Esophagus squamous epithelium (tissue), 5 donors: ENCODE measurements at regions not wholly inside any gene's neighbourhood (a gene's known extent, or its start where the extent isn't known, plus 50 kb on each side); places are given as distances from the start of the nearest gene placed in this dataset.

Experiments used
- DNase-seq: peaks from one replicate; lab custom pipeline; 2025; lab: John Stamatoyannopoulos, UW
- H3K27ac ChIP-seq, 4 donors: fragments of 200-600 bp; sonication (generic); one replicate each; pipeline ENCODE4 v1.5.1; 2016 to 2019; ENCODE audit warnings: mild to moderate bottlenecking in 1 of 4
- H3K27me3 ChIP-seq, 4 donors: fragments of 200-600 bp; sonication (generic); 1 replicate in 3 of 4; 2 replicates in 1 of 4; pipeline versions ENCODE4 v1.5.1 to v1.6.0; 2017 to 2021; ENCODE audit warnings: antibody characterized with exemption in 1 of 4
- H3K36me3 ChIP-seq, 3 donors: fragments of 200-600 bp; sonication (generic); one replicate each; pipeline ENCODE4 v1.5.1; 2016 to 2019
- H3K4me1 ChIP-seq, 3 donors: fragments of 200-600 bp; sonication (generic); one replicate each; pipeline ENCODE4 v1.5.1; 2017 to 2019
- H3K4me3 ChIP-seq, 4 donors: fragments of 200-600 bp; sonication (generic); 1 replicate in 3 of 4; 2 replicates in 1 of 4; pipeline ENCODE4 v1.5.1; 2016 to 2019; ENCODE audit warnings: mild to moderate bottlenecking in 2 of 4, moderate library complexity in 1 of 4
- H3K9me3 ChIP-seq, 3 donors: fragments of 200-600 bp; sonication (generic); one replicate each; pipeline ENCODE4 v1.5.1; 2016 to 2019
- POLR2A ChIP-seq, 4 donors: fragments of 450-650 bp; IDR thresholded peaks; one replicate each; pipeline ENCODE4 v1.6.1; 2017; ENCODE audit warnings: antibody characterized with exemption in 4 of 4, mild to moderate bottlenecking in 4 of 4, moderate library complexity in 3 of 4
- WGBS, 2 donors: methylation state at CpG; one replicate each; pipeline ENCODE4 v1.1.5; 2018; 5-methylcytosine and 5-hydroxymethylcytosine counted together
- intact Hi-C: fragments of 100-400 bp; cut with DNase I; formaldehyde crosslinking; loops from one replicate; pipeline ENCODE4 v1.15.0; 2022
- TF ChIP-seq, protein P1 (sequence below), 6 experiments: fragments of 450-650 bp in 4 of 6; fragments of 200-600 bp in 2 of 6; sonication (generic) in 2 of 6; IDR thresholded peaks; one replicate each; pipeline ENCODE4 v1.5.1; 2016 to 2019; ENCODE audit warnings: antibody characterized with exemption in 6 of 6, mild to moderate bottlenecking in 4 of 6, moderate library complexity in 4 of 6
- donor health status: DM: yes; HTN: yes; CAD: no.

DNA sequence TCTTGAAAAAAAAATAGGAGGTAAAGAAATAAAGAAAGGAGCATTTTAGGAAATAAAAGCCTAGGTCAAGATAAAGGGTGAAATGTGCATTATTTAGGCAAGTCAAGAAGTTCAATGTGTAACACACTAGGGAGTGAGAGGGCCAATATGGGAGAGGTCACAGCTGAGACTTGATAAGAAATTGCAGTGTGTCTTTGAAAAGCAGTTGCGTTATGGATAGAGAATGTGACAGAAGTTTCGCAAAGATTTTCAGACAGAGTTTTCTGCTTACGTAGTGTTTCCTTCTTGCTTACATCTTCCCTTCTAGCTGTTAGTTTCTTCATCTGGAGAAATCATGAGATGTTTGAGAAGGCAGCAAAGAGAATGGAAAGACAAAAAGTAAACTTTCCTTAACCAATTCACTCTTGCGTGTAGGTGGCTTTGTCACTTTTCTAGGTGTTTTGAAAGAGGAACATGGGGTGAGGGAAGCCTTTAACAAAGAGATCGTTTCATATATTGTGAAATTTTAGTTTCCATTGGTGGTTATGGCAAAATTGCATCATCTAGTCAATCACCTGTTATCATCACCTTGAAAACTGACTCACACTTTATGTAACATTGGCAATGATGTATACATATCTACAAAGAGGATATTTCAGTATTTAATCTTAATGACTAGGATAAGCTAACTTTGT, 975.5 kb downstream of the OLFM4 start:
- no peak overlapping the region for H3K4me3 ChIP-seq
- no peaks in the 10 kb centered on the region for H3K36me3 ChIP-seq
- TF ChIP-seq, protein P1, sequence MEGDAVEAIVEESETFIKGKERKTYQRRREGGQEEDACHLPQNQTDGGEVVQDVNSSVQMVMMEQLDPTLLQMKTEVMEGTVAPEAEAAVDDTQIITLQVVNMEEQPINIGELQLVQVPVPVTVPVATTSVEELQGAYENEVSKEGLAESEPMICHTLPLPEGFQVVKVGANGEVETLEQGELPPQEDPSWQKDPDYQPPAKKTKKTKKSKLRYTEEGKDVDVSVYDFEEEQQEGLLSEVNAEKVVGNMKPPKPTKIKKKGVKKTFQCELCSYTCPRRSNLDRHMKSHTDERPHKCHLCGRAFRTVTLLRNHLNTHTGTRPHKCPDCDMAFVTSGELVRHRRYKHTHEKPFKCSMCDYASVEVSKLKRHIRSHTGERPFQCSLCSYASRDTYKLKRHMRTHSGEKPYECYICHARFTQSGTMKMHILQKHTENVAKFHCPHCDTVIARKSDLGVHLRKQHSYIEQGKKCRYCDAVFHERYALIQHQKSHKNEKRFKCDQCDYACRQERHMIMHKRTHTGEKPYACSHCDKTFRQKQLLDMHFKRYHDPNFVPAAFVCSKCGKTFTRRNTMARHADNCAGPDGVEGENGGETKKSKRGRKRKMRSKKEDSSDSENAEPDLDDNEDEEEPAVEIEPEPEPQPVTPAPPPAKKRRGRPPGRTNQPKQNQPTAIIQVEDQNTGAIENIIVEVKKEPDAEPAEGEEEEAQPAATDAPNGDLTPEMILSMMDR (IDR thresholded peaks at IDR 0.05), result no peak
- TF ChIP-seq POLR2A (IDR thresholded peaks at IDR 0.05), result no peak
- H3K27ac ChIP-seq, result no peak overlapping the region
- no peaks in the 10 kb centered on the region for H3K4me1 ChIP-seq
- H3K27me3 ChIP-seq, result no peaks in the 10 kb centered on the region
- no peaks in the 10 kb centered on the region for H3K9me3 ChIP-seq
- intact Hi-C loops, result no loop called here
- 51 to 63% methylated on average over 5 of the region's 5 CpGs for WGBS, 2 donors
- DNase-seq, result no peak

DNA sequence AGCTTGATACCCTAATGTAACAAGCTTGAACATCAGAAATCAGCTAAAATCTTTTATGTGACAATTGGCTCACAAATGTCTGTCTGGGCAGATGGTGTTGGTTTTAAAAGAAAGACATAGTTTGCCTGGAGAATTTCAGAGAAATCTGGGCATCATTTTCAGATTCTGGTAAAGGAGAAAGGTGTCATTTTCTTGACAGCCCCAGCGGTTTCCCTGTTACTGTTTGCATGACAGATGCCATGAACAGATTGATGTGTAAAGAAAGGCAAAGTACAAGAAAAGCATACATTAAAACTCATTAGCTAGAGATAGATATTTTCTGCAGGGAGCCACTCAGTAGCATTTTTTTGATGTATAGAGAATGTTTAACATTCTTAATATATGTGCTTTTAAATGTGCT, 987.9 kb downstream of the OLFM4 start:
- H3K27ac ChIP-seq, result no peak overlapping the region
- H3K4me3 ChIP-seq, result no peak overlapping the region
- DNase-seq, result no peak
- H3K27me3 ChIP-seq, result no peaks in the 10 kb centered on the region
- H3K4me1 ChIP-seq, result no peaks in the 10 kb centered on the region
- intact Hi-C loops, result no loop called here
- WGBS, 2 donors, result 67 to 68% methylated on average over 1 of the region's 1 CpG
- no peaks in the 10 kb centered on the region for H3K36me3 ChIP-seq
- H3K9me3 ChIP-seq, result no peaks in the 10 kb centered on the region
- TF ChIP-seq, protein P1 (IDR thresholded peaks at IDR 0.05), result no peak

- Histone ChIP-seq H3K9me3 (peaks cover 0 to 7% (median 0%) of the 10 kb centered on the region in 3 donors), H3K27ac (no peak overlapping the region), H3K36me3 (no peaks in the 10 kb centered on the region), H3K27me3 (no peaks in the 10 kb centered on the region), H3K4me3 (no peak overlapping the region), H3K4me1 (no peaks in the 10 kb centered on the region)
- TF ChIP-seq POLR2A (IDR thresholded peaks at IDR 0.05), result no peak
- TF ChIP-seq, protein P1 (IDR thresholded peaks at IDR 0.05), result no peak
- DNase-seq, result no peak
- 69 to 71% methylated on average over 3 of the region's 3 CpGs for WGBS, 2 donors
- intact Hi-C loops, result no loop called here
Measured at GRCh38 chr13:54018485-54018884, 989.9 kb downstream of the OLFM4 start.

- H3K4me3 ChIP-seq, result no peak overlapping the region
- H3K4me1 ChIP-seq, result no peaks in the 10 kb centered on the region
- H3K27me3 ChIP-seq, result no peaks in the 10 kb centered on the region
- H3K36me3 ChIP-seq, result no peaks in the 10 kb centered on the region
- H3K9me3 ChIP-seq, result peaks cover 0 to 8% (median 4%) of the 10 kb centered on the region in 3 donors
- intact Hi-C loops, result no loop called here
- WGBS, 2 donors, result 13 to 40% methylated on average over 1 of the region's 1 CpG
- TF ChIP-seq, protein P1 (IDR thresholded peaks at IDR 0.05), result no peak
- TF ChIP-seq POLR2A (IDR thresholded peaks at IDR 0.05), result no peak
- no peak overlapping the region for H3K27ac ChIP-seq
- no peak for DNase-seq
Measured at GRCh38 chr13:54029226-54029625, 1000.6 kb downstream of the OLFM4 start.

DNA sequence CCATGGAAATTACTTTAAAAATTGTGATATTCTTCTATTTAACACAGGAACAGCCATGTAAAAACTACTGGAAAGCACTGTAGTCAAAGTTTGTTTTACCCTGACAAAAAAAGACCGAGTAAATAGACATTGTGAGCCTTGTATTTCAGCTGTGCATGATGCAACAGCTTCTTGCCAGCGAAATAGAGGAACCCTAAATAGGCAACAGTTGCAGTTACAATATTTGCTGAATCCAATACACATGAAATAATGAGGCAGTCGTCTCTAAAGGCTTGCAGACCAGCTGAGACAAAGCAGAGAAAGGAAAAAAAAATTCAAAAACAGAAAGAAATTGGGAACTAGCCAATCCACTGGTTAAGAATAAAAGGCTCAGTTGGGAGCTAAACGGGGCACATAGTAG, 1001.1 kb downstream of the OLFM4 start:
- intact Hi-C loops, result no loop called here
- Histone ChIP-seq H3K4me3 (no peak overlapping the region), H3K27ac (no peak overlapping the region), H3K27me3 (no peaks in the 10 kb centered on the region), H3K36me3 (no peaks in the 10 kb centered on the region), H3K9me3 (peaks cover 0 to 6% (median 4%) of the 10 kb centered on the region in 3 donors), H3K4me1 (no peaks in the 10 kb centered on the region)
- WGBS, 2 donors, result 33 to 38% methylated on average over 4 of the region's 4 CpGs
- DNase-seq, result no peak
- TF ChIP-seq, protein P1 (IDR thresholded peaks at IDR 0.05), result no peak
- TF ChIP-seq POLR2A (IDR thresholded peaks at IDR 0.05), result no peak
